ENCODE measurements at regions not wholly inside any gene's neighbourhood (a gene's known extent, or its start where the extent isn't known, plus 50 kb on each side); places are given as distances from the start of the nearest gene placed in this dataset.

GRCh38 chr4:22030307-22030706, 81.7 kb upstream of the KCNIP4 start (continued):
- TF ChIP-seq ZSCAN18 (tag by site-specific recombination; IDR thresholded peaks at IDR 0.05) (no peak), ZNF670 (tag by site-specific recombination; IDR thresholded peaks at IDR 0.05; ENCODE audit: low read depth) (no peak), BCL6B (tag by site-specific recombination; IDR thresholded peaks at IDR 0.05) (no peak)

GRCh38 chr4:22029803-22030202, 81.2 kb upstream of the KCNIP4 start:
- Histone ChIP-seq H3K9me3 (ENCODE audit: control insufficient read depth, insufficient read depth, low read depth, low read length) (no peaks in the 10 kb centered on the region), H3K36me3 (ENCODE audit: control insufficient read depth in 2 of 2, insufficient read depth in 1 of 2, low read length in 2 of 2) (no peaks in the 10 kb centered on the region), H3K4me3 (ENCODE audit: low read depth, low read length) (no peak overlapping the region), H3K27ac (ENCODE audit: extremely low read depth, low read depth, low read length) (no peak overlapping the region), H3K4me1 (ENCODE audit: control insufficient read depth, insufficient read depth, low read length) (no peaks in the 10 kb centered on the region)
- ChIA-PET POLR2A (no interaction called here), CTCF (no interaction called here)
- no peak for TF ChIP-seq ZNF274 (IDR thresholded peaks at IDR 0.05; ENCODE audit: low read length)
- TF ChIP-seq ZNF274 (tag by site-specific recombination; IDR thresholded peaks at IDR 0.05; ENCODE audit: borderline replicate concordance): no peak
- TF ChIP-seq YY2 (tag by site-specific recombination; IDR thresholded peaks at IDR 0.05): no peak
- no peak for TF ChIP-seq ZNF677 (tag by site-specific recombination; IDR thresholded peaks at IDR 0.05)
- no peak for TF ChIP-seq ATF2 (tag by site-specific recombination; IDR thresholded peaks at IDR 0.05; ENCODE audit: low read depth)
- TF ChIP-seq ZSCAN5A (tag by site-specific recombination; IDR thresholded peaks at IDR 0.05): no peak
- TF ChIP-seq ZNF791 (tag by site-specific recombination; IDR thresholded peaks at IDR 0.05): no peak
- TF ChIP-seq ZNF792 (tag by site-specific recombination; IDR thresholded peaks at IDR 0.05): no peak
- TF ChIP-seq ZNF354C (tag by site-specific recombination; IDR thresholded peaks at IDR 0.05; ENCODE audit: borderline replicate concordance, low read depth): no peak
- no peak for TF ChIP-seq ZFP69B (tag by site-specific recombination; IDR thresholded peaks at IDR 0.05)
- no peak for TF ChIP-seq ZSCAN23 (tag by site-specific recombination; IDR thresholded peaks at IDR 0.05)
- TF ChIP-seq ZBTB21 (tag by site-specific recombination; IDR thresholded peaks at IDR 0.05): no peak
- TF ChIP-seq CTCF (tag by site-specific recombination; IDR thresholded peaks at IDR 0.05): no peak
- no peak for TF ChIP-seq ZNF10 (tag by site-specific recombination; IDR thresholded peaks at IDR 0.05)
- TF ChIP-seq SP2 (tag by site-specific recombination; IDR thresholded peaks at IDR 0.05): no peak
- no peak for TF ChIP-seq ZNF19 (tag by site-specific recombination; IDR thresholded peaks at IDR 0.05; ENCODE audit: low read depth)
- TF ChIP-seq PRDM2 (tag by site-specific recombination; IDR thresholded peaks at IDR 0.05; ENCODE audit: borderline replicate concordance): no peak
- no peak for TF ChIP-seq ZFP3 (tag by site-specific recombination; IDR thresholded peaks at IDR 0.05; ENCODE audit: low read depth)

All from HEK293 (cell line).